ENCODE measurements at regions not wholly inside any gene's neighbourhood (a gene's known extent, or its start where the extent isn't known, plus 50 kb on each side); places are given as distances from the start of the nearest gene placed in this dataset.

DNA sequence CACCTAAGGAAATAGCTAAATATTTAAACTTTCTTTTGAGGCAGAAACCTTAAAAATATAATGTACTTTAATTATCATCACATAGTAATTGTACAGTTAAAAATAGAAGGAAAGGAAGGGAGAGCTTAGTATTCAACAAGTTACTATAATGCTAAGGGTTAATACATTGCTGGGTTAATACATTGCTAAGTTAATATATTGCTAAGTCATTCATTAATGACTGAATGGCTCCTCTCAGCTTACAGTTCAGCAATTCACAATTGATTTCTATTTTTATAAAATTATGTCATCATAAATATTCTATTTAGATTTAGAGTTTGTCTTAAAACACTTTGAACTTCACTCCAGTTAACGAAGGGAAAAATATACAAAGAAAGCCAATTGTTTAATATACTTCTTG, 207.9 kb downstream of the BMP4 start:
- TF ChIP-seq TAF1 (IDR thresholded peaks at IDR 0.05; ENCODE audit: low read depth, low read length): no peak
- no peak for TF ChIP-seq POLR2AphosphoS5 (IDR thresholded peaks at IDR 0.05; ENCODE audit: low read depth, low read length)
